HepG2 (cell line): ENCODE measurements at regions not wholly inside any gene's neighbourhood (a gene's known extent, or its start where the extent isn't known, plus 50 kb on each side); places are given as distances from the start of the nearest gene placed in this dataset.

Experiments
- ATAC-seq: fragments of 200-7000 bp; cut with Tn5 transposase; 3 replicates; pipeline ENCODE4 v1.9.1; 2020; ENCODE audit warnings: mild to moderate bottlenecking, moderate library complexity
- BruUV-seq: library from RNA; stranded (reverse); fragments of 400-500 nt; replicated peaks from 2 replicates; lab custom pipeline; 2021; lab: Mats Ljungman, UMichigan
- CTCF ChIA-PET: fragments of 300-600 bp; formaldehyde crosslinking; extraction: SDS; loops from one replicate; lab custom pipeline; 2021; ENCODE audit warnings: low total read pairs, inconsistent platforms, low intra/inter-chr PET ratio; lab: Yijun Ruan, JAX
- POLR2A ChIA-PET: fragments of 350-600 bp; sonication (Branson Sonifier 250); formaldehyde crosslinking; loops from one replicate; lab custom pipeline; 2020; ENCODE audit warnings: antibody characterized with exemption, inconsistent platforms; lab: Yijun Ruan, JAX
- DNase-seq: peaks from one replicate; pipeline ENCODE4 v3.0.0-alpha.2; 2015; ENCODE audit warnings: low spot score
- FAIRE-seq: peaks from 3 replicates; lab custom pipeline; 2011; peaks lifted over from hg19 to GRCh38; lab: Jason Lieb, UNC
- H2AFZ ChIP-seq: one replicate; pipeline ENCODE4 v1.6.1; 2011; ENCODE audit warnings: low read length, inconsistent platforms
- H3K27ac ChIP-seq: fragments of 300-600 bp; 3 replicates; pipeline ENCODE4 v1.8.0; 2011; ENCODE audit warnings: mixed run types, mild to moderate bottlenecking, mixed read lengths, low read length, inconsistent platforms; ENCODE audit not compliant: insufficient read depth; ENCODE audit errors: extremely low read length
- H3K27me3 ChIP-seq, 2 experiments: fragments of 200-600 bp in 1 of 2; 2 replicates in 1 of 2; 3 replicates in 1 of 2; pipeline versions ENCODE4 v1.6.0 to v1.8.0; 2011; ENCODE audit warnings: low read length in 2 of 2, mild to moderate bottlenecking in 2 of 2, moderate library complexity in 2 of 2, inconsistent platforms in 1 of 2; ENCODE audit not compliant: insufficient read depth in 2 of 2, control insufficient read depth in 1 of 2
- H3K36me3 ChIP-seq, 2 experiments: fragments of 200-600 bp in 1 of 2; replicated peaks in 1 of 2; 2 replicates in 1 of 2; 3 replicates in 1 of 2; pipeline versions ENCODE4 v1.5.1 to v1.8.0; 2011; ENCODE audit warnings: low read length in 2 of 2, inconsistent platforms in 1 of 2; ENCODE audit not compliant: insufficient read depth in 2 of 2, control insufficient read depth in 1 of 2
- H3K4me1 ChIP-seq: 2 replicates; pipeline ENCODE4 v1.5.1; 2012; ENCODE audit warnings: low read length, inconsistent platforms; ENCODE audit not compliant: insufficient read depth
- H3K4me2 ChIP-seq: 2 replicates; pipeline ENCODE4 v1.6.0; 2011; ENCODE audit warnings: low read depth, low read length, inconsistent platforms
- H3K4me3 ChIP-seq, 3 experiments: fragments of 200-600 bp in 1 of 3; sonication (generic), shearing (Covaris generic) in 1 of 3; replicated peaks in 1 of 3; 2 replicates each; pipeline ENCODE4 v1.5.1; 2011 to 2016; ENCODE audit warnings: low read length in 3 of 3, inconsistent platforms in 2 of 3, low read depth in 2 of 3, mild to moderate bottlenecking in 2 of 3, control low read depth in 1 of 3, mixed read lengths in 1 of 3; ENCODE audit not compliant: insufficient read depth in 1 of 3
- H3K79me2 ChIP-seq: one replicate; pipeline ENCODE4 v1.6.1; 2011; ENCODE audit warnings: low read length, inconsistent platforms; ENCODE audit not compliant: insufficient read depth
- H3K9ac ChIP-seq: 2 replicates; pipeline ENCODE4 v1.6.0; 2011; ENCODE audit warnings: mild to moderate bottlenecking, low read depth, low read length, inconsistent platforms; ENCODE audit not compliant: insufficient read depth
- H3K9me3 ChIP-seq: 2 replicates; pipeline ENCODE4 v1.5.1; 2012; ENCODE audit warnings: mild to moderate bottlenecking, low read length
- H4K20me1 ChIP-seq: 2 replicates; pipeline ENCODE4 v1.6.0; 2011; ENCODE audit warnings: inconsistent platforms, mild to moderate bottlenecking, low read length, moderate library complexity; ENCODE audit not compliant: insufficient read depth
- AKNA ChIP-seq: sonication (generic); formaldehyde crosslinking; IDR thresholded peaks from 2 replicates; pipeline ENCODE4 v1.4.0; 2020; ENCODE audit warnings: missing genetic modification reagents, borderline replicate concordance
- BCL6 ChIP-seq: IDR thresholded peaks from 2 replicates; pipeline ENCODE4 v1.6.1; 2016; ENCODE audit warnings: missing genetic modification reagents, missing compliant biosample characterization
- ETV6 ChIP-seq: sonication (generic); formaldehyde crosslinking; conservative IDR thresholded peaks from 2 replicates; pipeline ENCODE4 v1.4.0; 2020; ENCODE audit warnings: missing genetic modification reagents
- GABPA ChIP-seq, 2 experiments: IDR thresholded peaks; 2 replicates each; pipeline ENCODE4 v1.6.1; 2011 to 2016; ENCODE audit warnings: low read depth in 2 of 2, low read length in 1 of 2, missing biosample characterization in 1 of 2, missing genetic modification characterization in 1 of 2
- KDM3A ChIP-seq: IDR thresholded peaks from 2 replicates; pipeline ENCODE4 v1.6.1; 2018; ENCODE audit warnings: low read depth, missing compliant biosample characterization
- NKX3-1 ChIP-seq: sonication (generic); formaldehyde crosslinking; IDR thresholded peaks from 2 replicates; pipeline ENCODE4 v1.5.0; 2020; ENCODE audit warnings: missing genetic modification reagents
- NRL ChIP-seq: sonication (generic); formaldehyde crosslinking; IDR thresholded peaks from 2 replicates; pipeline ENCODE4 v1.5.0; 2020; ENCODE audit warnings: missing genetic modification reagents, mild to moderate bottlenecking, moderate library complexity, borderline replicate concordance
- PHF5A ChIP-seq: IDR thresholded peaks from one replicate; pipeline ENCODE4 v1.6.1; 2018; ENCODE audit warnings: low read depth, missing genetic modification reagents; ENCODE audit not compliant: unreplicated experiment
- PRMT3 ChIP-seq: sonication (generic); formaldehyde crosslinking; IDR thresholded peaks from 2 replicates; pipeline ENCODE4 v1.8.1; 2022; ENCODE audit warnings: low read depth, mild to moderate bottlenecking, moderate library complexity, missing genetic modification reagents, borderline replicate concordance
- SMAD3 ChIP-seq: sonication (generic); formaldehyde crosslinking; IDR thresholded peaks from 2 replicates; pipeline ENCODE4 v1.4.0; 2020; ENCODE audit warnings: missing genetic modification reagents
- SNAI1 ChIP-seq: sonication (generic); formaldehyde crosslinking; IDR thresholded peaks from 2 replicates; pipeline ENCODE4 v1.5.0; 2020; ENCODE audit warnings: mild to moderate bottlenecking, missing genetic modification reagents, borderline replicate concordance
- TBX3 ChIP-seq: fragments of 450-650 bp; IDR thresholded peaks from 2 replicates; pipeline ENCODE4 v1.6.1; 2017; ENCODE audit warnings: antibody characterized with exemption, mild to moderate bottlenecking, inconsistent platforms, borderline replicate concordance
- YEATS2 ChIP-seq: sonication (generic); formaldehyde crosslinking; IDR thresholded peaks from 2 replicates; pipeline ENCODE4 v1.4.0; 2020; ENCODE audit warnings: missing genetic modification reagents, borderline replicate concordance
- ZFP36L1 ChIP-seq: sonication (generic); formaldehyde crosslinking; IDR thresholded peaks from 2 replicates; pipeline ENCODE4 v1.8.0; 2022; ENCODE audit warnings: mild to moderate bottlenecking, missing genetic modification reagents, moderate library complexity
- ZFX ChIP-seq: sonication (generic); formaldehyde crosslinking; IDR thresholded peaks from 2 replicates; pipeline ENCODE4 v1.4.0; 2020; ENCODE audit warnings: mild to moderate bottlenecking, low read depth, missing genetic modification reagents, moderate library complexity
- ZNF256 ChIP-seq: sonication (generic); formaldehyde crosslinking; conservative IDR thresholded peaks from 2 replicates; pipeline ENCODE4 v1.4.0; 2020; ENCODE audit warnings: missing genetic modification reagents
- ZNF431 ChIP-seq: sonication (generic); formaldehyde crosslinking; IDR thresholded peaks from 2 replicates; pipeline ENCODE4 v1.9.0; 2022; ENCODE audit warnings: missing genetic modification reagents, low read depth, mild to moderate bottlenecking, borderline replicate concordance
- ZNF44 ChIP-seq: sonication (generic); formaldehyde crosslinking; IDR thresholded peaks from 2 replicates; pipeline ENCODE4 v1.5.1; 2020; ENCODE audit warnings: mild to moderate bottlenecking, missing genetic modification reagents
- ZNF709 ChIP-seq: sonication (generic); formaldehyde crosslinking; IDR thresholded peaks from 2 replicates; pipeline ENCODE4 v1.5.0; 2020; ENCODE audit warnings: mild to moderate bottlenecking, missing genetic modification reagents
- ZNF773 ChIP-seq: sonication (generic); formaldehyde crosslinking; IDR thresholded peaks from 2 replicates; pipeline ENCODE4 v1.4.0; 2020; ENCODE audit warnings: missing genetic modification reagents, borderline replicate concordance
- ZSCAN20 ChIP-seq: sonication (generic); formaldehyde crosslinking; IDR thresholded peaks from 2 replicates; pipeline ENCODE4 v1.4.0; 2020; ENCODE audit warnings: missing genetic modification reagents, mild to moderate bottlenecking, borderline replicate concordance
- in situ Hi-C: cut with HindIII; loops from 2 replicates; pipeline ENCODE4 v1.10.0; 2017; ENCODE audit warnings: low pct_unique_long_range_greater_than_20kb; ENCODE audit not compliant: extremely low pct_ligation_motif_present
- intact Hi-C: fragments of 100-400 bp; cut with micrococcal nuclease; formaldehyde crosslinking; loops from one replicate; pipeline ENCODE4 v1.10.0; 2022; ENCODE audit not compliant: unreplicated experiment

GRCh38 chr4:170307182-170307581, 217.4 kb upstream of the AADAT start (continued):
- TF ChIP-seq AKNA (CRISPR knock-in tag) (no peak), SMAD3 (no peak), ZFX (CRISPR knock-in tag) (no peak), GABPA (IDR thresholded peaks at IDR 0.05; ENCODE audit: low read depth, low read length) (no peak), GABPA (CRISPR knock-in tag; IDR thresholded peaks at IDR 0.05; ENCODE audit: low read depth) (no peak)

GRCh38 chr4:170306208-170306607, 216.5 kb upstream of the AADAT start:
- ATAC-seq (no peak), DNase-seq (no peak), FAIRE-seq (no peak)
- no peak overlapping the region for H3K4me3 ChIP-seq
- H3K79me2 ChIP-seq: no peaks in the 10 kb centered on the region
- H3K4me2 ChIP-seq: no peak overlapping the region
- BruUV-seq: no TSS peak
- H3K27me3 ChIP-seq: no peaks in the 10 kb centered on the region; a peak in 1 of 5 replicates
- H3K4me1 ChIP-seq: no peaks in the 10 kb centered on the region
- no peak overlapping the region for H3K27ac ChIP-seq
- no peaks in the 10 kb centered on the region for H3K36me3 ChIP-seq
- in situ Hi-C loops (no loop called here), intact Hi-C loops (no loop called here)
- TF ChIP-seq TBX3 (no peak), ETV6 (no peak), ZSCAN20 (CRISPR knock-in tag) (no peak), ZNF431 (no peak), NKX3-1 (CRISPR knock-in tag) (no peak), ZFP36L1 (CRISPR knock-in tag) (no peak), ZNF773 (no peak), KDM3A (CRISPR knock-in tag) (no peak), PHF5A (CRISPR knock-in tag) (no peak), SNAI1 (no peak), PRMT3 (CRISPR knock-in tag) (no peak), ZNF256 (CRISPR knock-in tag) (no peak), NRL (no peak), ZNF44 (CRISPR knock-in tag) (no peak), ZNF709 (CRISPR knock-in tag) (no peak), YEATS2 (no peak), BCL6 (CRISPR knock-in tag) (no peak)
- no peak overlapping the region for H2AFZ ChIP-seq
- no peaks in the 10 kb centered on the region for H4K20me1 ChIP-seq
- POLR2A ChIA-PET: no interaction called here
- no peak overlapping the region for H3K9ac ChIP-seq
- no peaks in the 10 kb centered on the region for H3K9me3 ChIP-seq
- CTCF ChIA-PET: no interaction called here
